GM18505 (cell line): ENCODE measurements at regions not wholly inside any gene's neighbourhood (a gene's known extent, or its start where the extent isn't known, plus 50 kb on each side); places are given as distances from the start of the nearest gene placed in this dataset.

Experiments used
- ATAC-seq: cut with Tn5 transposase; IDR thresholded peaks from one replicate; pipeline ENCODE4 v1.9.1; 2021; ENCODE audit not compliant: unreplicated experiment
- POLR2A ChIP-seq: IDR thresholded peaks from 4 replicates; pipeline ENCODE4 v1.6.1; 2011; ENCODE audit warnings: borderline replicate concordance; ENCODE audit not compliant: insufficient read depth, insufficient read length; ENCODE audit errors: extremely low read depth

DNA sequence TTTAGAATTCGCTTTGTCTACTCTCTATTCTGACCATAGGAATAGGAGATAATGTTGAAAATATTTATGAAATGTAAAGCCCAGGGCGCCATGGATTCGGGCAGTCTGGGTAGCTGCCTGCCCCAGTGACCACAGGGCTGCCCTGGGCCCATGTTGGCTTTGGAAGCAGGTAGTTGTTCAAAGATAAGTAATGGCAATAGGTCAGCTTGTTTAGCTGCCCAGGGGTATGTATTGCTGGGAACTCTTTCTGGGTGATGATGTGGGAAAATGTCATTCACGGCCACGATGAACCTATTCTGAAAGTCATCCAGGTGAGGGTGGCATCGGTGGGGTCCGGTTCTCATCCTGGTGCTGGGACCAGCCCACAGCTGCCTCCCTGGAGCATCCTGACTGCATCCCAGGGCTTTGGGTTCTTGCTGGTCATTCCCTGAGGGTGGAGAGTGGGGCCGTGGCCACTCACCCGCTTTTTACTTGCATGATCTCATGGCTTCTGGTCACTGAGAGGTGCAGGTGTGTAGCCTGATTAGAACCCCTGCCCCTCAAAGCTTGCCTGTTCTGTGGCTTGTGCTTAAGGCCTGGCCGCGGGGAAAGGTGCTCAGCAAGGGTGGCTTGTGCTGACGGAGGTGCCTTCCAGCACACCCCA lies 102.8 kb downstream of the ERMARD start:
- TF ChIP-seq POLR2A = no peak
- no peak for ATAC-seq

DNA sequence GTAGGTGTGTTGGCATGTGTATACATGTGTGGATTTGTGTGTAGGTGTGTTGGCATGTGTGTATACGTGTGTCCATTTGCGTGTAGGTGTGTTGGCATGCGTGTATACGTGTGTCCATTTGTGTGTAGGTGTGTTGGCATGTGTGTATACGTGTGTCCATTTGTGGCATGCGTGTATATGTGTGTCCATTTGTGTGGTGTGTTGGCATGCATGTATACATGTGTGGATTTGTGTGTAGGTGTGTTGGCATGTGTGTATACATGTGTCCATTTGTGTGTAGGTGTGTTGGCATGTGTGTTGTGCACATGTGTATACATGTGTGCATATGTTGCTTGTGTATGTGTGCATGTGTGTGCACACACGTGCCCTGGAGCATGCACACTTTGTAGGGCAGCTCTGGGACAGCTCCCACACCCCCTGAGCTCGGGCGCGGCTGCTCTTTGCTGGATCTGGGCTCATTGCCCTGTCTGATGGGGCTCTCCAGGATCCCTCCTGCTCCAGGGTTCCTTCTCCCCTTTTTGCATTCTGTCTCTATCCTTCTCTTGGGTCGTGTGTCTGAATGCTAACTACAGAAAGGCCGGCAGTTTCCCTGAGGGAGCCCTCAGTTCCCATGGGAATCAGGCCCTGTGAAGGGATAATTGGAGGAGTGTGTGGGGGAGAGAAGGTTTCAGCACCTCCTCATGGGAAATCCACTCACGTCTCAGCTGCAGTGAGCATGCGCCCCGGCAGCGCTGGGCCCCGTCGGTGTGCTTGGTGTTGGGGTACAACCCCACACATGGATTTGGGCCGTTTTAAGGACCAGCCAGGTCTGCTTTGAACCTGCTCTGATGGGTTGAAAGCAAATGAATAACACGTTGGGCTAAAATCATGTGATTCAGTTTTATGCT lies 102.0 kb downstream of the ERMARD start:
- no peak for ATAC-seq
- no peak for TF ChIP-seq POLR2A

DNA sequence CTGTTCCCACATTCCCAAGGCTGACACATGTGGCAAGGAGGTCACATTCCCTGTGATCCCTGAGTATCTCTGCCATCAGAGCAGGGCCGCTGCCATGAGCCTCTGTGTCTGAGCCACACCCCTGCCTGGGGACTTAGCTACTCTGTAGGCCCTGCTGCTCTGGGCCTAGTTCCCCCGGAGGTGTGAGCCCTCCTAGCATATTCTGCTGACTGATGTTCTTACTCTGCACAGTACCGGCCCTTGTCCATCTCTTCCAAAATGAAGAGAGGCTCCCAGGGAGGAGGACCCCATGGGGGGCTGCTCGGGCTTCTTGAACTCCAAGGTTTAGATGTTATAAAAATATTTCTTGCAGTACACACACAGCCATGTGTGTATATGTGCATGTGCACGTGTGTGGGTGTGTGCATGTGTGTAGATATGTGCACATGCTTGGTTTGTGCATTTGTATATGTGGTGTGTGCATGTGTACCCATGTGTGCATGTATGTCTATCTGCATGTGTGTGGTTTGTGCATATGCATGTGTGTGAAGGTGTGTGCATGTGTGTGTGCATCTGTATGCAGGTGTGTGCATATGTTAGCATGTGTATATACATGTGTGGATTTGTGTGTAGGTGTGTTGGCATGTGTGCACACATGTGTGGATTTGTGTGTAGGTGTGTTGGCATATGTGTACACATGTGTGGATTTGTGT lies 101.2 kb downstream of the ERMARD start:
- TF ChIP-seq POLR2A = no peak
- ATAC-seq = no peak

DNA sequence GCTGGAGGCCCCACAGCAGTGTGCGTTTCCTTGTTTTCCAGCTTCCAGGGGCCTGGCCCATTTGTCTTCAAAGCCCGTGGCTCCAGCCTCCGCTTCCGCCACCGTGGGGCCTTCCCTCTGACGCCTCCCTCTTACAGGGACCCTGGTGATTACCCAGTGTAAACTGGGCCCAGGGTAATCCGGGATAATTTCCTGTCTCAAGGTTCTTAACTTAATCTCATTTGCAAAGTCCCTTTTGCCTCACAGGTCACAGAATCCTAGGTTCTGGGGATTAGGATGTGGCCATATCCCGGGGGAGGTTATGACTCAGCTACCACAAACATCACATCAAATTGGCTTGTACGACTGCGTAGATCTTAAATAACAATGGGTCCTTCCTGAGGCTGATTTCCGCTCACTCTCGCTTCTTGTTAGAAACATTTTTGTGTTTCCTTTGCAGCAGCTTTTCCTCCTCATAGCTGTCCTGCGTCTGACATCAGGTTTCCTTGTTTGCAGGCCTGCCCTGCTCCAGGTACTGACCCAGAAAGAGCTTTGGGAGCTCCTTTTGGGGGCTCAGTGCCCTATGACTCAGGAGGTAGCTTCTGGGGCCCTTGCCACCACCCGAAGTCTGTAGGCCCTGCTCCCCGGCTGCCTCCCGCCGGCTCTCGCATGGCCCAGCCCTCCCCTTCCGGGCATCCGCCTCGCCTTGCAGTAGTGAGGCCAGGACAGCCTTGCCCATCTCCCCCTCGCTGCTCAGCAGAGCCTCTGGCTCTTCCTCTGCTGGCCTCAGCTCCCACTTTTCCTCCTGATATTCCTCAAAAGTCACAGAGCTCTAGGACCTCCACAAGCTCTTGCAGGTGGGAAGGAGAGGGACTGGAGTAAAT lies 100.5 kb downstream of the ERMARD start:
- ATAC-seq = no peak

DNA sequence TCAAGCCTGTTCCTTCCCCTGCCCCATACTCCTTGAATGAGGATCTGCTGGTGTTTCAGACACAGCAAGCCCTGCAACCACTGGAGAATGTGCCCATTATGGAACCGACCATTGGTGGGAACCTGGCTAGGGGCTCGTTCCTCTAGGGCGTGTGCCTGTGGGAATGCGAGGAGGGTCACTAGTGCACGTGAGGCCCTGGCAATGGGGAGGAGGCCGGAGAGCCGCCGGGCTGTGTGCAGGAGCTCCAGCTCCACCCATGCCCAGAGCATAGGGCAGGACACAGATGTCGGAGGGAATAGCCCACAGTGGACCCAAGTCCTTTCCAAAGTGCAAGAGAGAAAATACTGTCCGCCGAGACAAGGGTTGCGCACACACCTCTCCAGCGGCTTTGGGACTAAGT lies 99.3 kb downstream of the ERMARD start:
- no peak for ATAC-seq
- no peak for TF ChIP-seq POLR2A

More for the DNA sequence above, 100.5 kb downstream of the ERMARD start:
- no peak for TF ChIP-seq POLR2A

DNA sequence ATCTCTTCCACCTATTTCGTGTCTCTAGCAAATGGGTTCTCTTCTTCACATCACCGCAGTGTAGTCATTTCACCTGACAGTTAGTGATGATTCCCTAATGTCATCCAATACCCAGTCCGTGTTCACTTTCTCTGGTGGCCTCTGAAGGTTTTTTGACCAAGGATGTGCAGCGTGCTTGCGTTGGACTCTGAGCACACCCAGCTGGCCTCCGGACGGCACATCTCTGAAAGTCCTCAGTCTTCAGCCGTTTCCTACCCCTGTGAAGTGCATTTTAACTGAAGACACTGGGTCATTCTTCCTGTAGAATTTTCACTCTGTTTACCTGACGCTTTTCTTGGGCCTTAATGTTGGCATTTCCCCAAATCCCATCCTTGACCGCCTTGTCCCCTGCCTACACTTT lies 98.7 kb downstream of the ERMARD start:
- TF ChIP-seq POLR2A = no peak
- ATAC-seq = no peak

DNA sequence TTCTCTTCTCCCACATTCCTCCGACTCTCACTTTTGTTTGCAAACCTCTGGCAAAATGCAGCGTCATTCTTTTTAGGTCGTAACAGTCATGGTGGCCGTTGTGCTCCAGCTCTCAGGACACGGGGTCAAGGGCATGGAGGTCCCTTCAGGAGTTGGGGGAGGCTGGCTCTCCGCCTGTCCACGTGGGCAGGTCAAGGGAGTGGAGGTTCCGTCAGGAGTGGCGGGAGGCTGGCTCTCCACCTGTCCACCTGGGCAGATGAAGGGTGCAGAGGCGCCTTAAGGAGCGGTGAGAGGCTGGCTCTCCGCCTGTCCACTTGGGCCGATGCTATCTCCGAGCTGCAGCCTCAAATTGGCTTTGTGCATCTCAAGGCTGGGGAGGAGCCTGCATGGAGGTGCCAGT lies 98.0 kb downstream of the ERMARD start:
- no peak for TF ChIP-seq POLR2A
- ATAC-seq = no peak

DNA sequence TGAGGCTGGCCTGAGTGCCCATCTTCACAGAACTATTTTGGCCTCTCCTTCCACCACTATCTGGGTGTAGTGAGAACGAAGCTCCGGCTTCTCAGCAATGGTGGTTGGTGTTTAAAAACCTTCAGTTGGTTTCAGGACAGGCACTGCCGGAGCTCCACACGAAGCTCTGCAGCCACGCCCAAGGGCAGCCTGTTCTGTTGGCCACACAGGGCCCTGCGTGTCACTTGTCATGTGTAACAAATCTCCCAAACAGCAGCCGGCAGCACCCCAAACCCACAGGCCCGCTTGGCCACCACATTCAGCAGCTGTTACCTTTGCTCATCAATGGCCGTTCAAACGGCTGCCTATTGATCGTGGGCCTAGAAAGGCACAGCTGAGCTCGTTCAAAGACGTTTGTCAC lies 97.5 kb downstream of the ERMARD start:
- TF ChIP-seq POLR2A = no peak

DNA sequence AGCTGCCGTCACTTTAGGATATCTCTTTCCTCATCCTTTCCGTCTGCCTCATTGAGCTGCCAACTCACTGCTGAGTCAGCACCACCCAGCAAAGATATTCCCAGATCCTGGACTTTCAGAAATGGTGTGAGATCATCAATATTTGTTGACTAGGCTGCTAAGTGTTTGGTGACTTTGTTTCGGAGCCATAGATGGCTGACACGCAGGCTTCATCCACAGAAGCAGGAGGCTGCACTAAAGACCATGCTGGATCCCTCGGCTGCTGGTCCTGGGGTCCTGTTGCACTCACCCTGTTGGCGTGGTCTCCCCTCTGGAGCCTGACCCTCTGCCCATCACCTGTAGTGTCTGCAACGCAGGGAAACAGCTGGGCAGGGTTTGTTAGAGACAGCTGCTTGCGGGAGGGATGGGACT lies 96.5 kb downstream of the ERMARD start:
- no peak for ATAC-seq
- no peak for TF ChIP-seq POLR2A

More for the DNA sequence above, 97.5 kb downstream of the ERMARD start:
- no peak for ATAC-seq

DNA sequence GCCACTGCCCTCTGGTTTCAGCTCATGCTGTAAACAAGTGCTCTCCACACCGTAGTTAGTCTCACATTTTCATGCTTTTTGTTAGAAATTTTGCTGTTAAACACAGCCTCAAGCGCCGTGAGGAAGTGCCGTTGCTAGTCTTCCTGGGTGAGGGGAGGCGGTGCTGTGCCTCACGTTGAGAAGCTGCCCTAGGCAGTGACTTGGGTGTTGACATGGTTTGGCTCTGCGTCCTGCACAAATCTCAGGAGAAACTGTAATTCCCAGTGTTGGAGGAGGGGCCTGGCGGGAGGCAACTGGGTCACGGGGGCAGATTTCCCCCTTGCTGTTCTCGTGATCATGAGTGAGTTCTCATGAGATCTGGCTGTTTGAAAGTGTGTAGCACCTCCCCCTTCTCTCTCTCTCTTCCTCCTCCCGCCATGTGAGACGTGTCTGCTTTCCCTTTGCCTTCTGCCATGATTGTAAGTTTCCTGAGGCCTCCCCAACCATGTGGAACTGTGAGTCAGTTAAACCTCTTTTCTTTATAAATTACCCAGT lies 95.8 kb downstream of the ERMARD start:
- no peak for TF ChIP-seq POLR2A
- ATAC-seq = no peak

DNA sequence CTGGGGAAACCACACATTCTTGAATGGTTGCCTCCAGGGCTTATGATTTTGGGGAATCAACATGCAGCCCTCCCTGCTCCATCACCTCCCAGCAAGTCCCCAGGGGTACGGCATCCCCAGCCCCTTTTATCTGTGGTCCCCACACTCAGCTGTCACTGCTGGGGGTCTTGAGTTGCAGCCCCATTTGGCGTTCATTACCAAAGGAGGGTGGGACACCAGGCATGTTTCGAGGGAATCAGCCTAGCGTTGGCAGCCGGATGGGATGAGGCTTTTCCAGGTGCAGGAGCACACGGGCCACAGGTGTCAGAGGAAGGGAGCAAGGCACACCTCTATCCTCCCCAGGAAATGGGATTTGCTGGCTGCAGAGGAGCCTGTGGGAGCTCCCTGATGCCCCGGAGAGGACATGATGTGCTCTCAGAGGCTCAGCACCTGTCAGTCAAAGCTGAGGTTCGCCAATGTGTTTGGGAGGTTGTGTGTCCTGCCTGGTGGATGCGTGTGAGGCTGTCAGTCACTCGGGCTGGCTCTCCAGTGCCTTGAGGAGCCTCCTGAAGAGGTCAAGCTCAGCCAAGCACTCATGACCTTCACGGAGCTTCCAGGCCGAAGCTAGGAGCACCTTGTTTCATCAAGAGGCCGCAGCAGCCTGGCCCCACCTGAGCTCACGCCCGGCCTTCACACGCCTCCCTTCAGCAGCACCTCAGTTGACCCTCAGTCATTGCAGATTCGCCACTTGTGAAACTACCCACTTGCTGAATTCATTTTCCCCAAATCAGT lies 95.0 kb downstream of the ERMARD start:
- TF ChIP-seq POLR2A = no peak
- ATAC-seq = no peak
